ENCODE measurements at regions not wholly inside any gene's neighbourhood (a gene's known extent, or its start where the extent isn't known, plus 50 kb on each side); places are given as distances from the start of the nearest gene placed in this dataset.

- TF ChIP-seq, protein P1, sequence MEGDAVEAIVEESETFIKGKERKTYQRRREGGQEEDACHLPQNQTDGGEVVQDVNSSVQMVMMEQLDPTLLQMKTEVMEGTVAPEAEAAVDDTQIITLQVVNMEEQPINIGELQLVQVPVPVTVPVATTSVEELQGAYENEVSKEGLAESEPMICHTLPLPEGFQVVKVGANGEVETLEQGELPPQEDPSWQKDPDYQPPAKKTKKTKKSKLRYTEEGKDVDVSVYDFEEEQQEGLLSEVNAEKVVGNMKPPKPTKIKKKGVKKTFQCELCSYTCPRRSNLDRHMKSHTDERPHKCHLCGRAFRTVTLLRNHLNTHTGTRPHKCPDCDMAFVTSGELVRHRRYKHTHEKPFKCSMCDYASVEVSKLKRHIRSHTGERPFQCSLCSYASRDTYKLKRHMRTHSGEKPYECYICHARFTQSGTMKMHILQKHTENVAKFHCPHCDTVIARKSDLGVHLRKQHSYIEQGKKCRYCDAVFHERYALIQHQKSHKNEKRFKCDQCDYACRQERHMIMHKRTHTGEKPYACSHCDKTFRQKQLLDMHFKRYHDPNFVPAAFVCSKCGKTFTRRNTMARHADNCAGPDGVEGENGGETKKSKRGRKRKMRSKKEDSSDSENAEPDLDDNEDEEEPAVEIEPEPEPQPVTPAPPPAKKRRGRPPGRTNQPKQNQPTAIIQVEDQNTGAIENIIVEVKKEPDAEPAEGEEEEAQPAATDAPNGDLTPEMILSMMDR (IDR thresholded peaks at IDR 0.05 in 4 of 5, conservative IDR thresholded peaks at IDR 0.05 in 1 of 5) = no peak
- no peak for TF ChIP-seq POLR2A (IDR thresholded peaks at IDR 0.05)
Observed at GRCh38 chr1:69201716-69202115, 366.0 kb upstream of the LRRC7 start.

All from gastrocnemius medialis (tissue), 4 donors.